ENCODE measurements at regions not wholly inside any gene's neighbourhood (a gene's known extent, or its start where the extent isn't known, plus 50 kb on each side); places are given as distances from the start of the nearest gene placed in this dataset.

- TF ChIP-seq CTCF (IDR thresholded peaks at IDR 0.05) = no peak
- TF ChIP-seq POLR2A (IDR thresholded peaks at IDR 0.05) = no peak
- no peak for TF ChIP-seq POLR2AphosphoS5 (IDR thresholded peaks at IDR 0.05; ENCODE audit: insufficient read depth in 1 of 2, low read depth in 1 of 2)
These were observed 53.5 kb upstream of the NDUFV2 start for GRCh38 chr18:9048808-9049494.
